ENCODE measurements at regions not wholly inside any gene's neighbourhood (a gene's known extent, or its start where the extent isn't known, plus 50 kb on each side); places are given as distances from the start of the nearest gene placed in this dataset.
"Not testable (repeated sequence)": the region's sequence is repeated elsewhere in the genome, so short reads cannot be mapped to it uniquely, and the experiment has no call there.

DNA sequence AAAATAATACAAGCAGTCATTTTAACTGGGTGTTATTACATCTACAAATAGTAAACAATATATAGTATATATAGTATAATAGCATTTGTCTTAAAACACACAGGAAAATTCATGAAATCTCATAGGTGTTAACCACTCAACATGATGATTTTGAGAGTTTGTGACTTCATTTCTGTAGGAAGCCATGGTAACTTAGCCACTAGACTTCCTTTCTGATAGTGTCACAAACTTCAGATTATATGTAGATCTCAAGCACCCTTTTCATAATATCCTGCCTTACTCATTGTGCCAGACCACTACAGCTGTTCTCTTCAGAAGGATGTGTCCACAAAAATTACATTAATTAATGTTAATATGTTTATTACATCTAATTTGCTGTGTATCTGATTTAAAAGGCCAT, 1250.6 kb downstream of the ADGRL3 start:
- no peak for DNase-seq (ENCODE audit: low spot score)

DNA sequence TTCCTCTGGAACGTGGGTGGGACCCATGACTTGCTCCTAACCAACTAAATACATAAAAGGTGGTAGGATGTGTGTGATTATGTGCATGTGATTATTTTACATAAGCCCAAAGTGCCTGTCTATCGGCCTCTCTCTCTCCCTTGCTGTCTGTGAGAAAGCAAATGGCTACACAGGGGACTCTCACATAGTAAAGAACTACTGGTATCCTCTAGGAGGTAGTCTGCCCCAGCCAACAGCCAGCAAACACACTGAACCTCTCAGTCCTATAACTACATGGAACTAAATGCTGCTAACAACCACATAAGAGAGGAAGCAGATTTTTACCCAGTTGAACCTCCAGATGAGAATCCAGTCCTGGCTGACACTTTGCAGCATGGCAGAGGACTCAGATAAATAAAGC, 1249.4 kb downstream of the ADGRL3 start:
- peak; percentile 3 for DNase-seq (ENCODE audit: low spot score)

DNA sequence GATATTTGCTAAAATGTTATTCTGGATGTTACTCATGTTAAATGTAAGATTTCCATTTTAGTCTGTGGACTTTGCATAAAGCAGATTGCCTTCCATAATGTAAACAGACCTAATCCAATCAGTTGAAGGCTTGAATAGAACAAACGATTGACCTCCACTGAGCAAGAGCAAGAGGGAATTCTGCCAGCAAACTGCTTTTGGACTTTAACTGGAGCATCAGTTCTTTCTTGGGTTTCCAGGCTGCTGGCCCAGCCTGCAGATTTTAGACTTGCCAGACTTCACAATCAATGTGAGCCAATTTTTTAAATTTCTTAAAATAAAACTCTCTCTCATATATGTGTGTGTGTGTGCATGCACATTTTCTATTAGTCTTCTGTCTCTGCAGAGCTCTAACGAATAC, 1248.8 kb downstream of the ADGRL3 start:
- no peak for DNase-seq (ENCODE audit: low spot score)

DNA sequence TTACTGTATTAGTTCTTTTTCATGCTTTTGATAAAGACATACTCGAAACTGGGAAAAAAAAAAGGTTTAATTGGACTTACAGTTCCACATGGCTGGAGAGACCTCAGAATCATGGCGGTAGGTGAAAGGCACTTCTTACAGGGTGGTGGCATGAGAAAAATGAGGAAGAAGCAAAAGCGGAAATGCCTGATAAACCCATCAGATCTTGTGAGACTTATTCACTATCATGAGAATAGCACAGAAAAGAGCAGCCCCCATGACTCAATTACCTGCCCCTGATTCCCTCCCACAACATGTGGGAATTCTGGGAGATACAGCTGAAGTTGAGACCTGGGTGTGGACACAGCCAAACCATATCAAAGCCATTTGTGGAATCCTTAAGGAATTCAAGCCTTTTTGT, 1238.9 kb downstream of the ADGRL3 start:
- DNase-seq (ENCODE audit: low spot score), result no peak

DNA sequence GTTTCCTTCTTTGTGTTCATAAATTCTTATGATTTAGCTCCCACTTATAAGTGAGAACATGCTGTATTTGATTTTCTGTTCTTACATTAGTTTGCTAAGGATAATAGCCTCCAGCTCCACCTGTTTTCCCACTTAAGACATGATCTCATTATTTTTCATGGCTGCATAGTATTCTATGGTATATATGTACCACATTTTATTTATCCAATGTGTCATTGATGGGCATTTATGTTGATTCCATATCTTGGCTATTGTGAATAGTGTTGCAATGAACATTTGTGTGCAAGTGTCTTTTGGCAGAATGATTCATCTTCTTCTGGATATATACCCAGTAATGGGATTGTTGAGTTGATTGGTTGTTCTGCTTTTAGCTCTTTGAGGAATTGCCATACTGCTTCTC, 1234.8 kb downstream of the ADGRL3 start:
- no peak for DNase-seq (ENCODE audit: low spot score)

DNA sequence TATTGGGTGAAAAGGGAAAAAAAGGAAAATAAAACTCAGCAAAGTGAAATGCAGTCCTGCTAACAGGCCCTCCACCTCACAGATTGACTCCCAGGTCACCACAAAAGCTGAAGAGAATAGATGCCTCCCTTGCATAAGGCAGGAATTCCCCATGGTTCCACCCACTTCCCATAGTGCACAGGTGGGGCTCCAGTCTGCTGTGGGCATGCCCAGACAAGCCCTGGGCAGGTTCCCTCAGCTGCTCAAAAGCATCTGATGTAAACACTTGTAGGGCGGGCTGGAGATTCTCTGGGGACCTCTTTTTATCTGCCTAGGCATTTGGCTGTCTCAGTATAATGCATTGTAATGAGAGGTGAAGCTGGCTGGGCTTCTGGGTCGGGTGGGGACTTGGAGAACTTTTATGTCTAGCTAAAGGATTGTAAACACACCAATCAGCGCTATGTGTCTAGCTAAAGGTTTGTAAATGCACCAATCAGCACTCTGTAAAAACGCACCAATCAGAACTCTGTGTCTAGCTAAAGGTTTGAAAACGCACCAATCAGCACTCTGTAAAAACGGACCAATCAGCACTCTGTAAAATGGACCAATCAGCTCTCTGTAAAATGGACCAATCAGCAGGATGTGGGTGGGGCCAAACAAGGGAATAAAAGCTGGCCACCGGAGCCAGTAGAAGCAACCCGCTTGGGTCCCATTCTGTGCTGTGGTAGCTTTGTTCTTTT, 1231.5 kb downstream of the ADGRL3 start:
- not testable (repeated sequence) for DNase-seq (ENCODE audit: low spot score)

DNA sequence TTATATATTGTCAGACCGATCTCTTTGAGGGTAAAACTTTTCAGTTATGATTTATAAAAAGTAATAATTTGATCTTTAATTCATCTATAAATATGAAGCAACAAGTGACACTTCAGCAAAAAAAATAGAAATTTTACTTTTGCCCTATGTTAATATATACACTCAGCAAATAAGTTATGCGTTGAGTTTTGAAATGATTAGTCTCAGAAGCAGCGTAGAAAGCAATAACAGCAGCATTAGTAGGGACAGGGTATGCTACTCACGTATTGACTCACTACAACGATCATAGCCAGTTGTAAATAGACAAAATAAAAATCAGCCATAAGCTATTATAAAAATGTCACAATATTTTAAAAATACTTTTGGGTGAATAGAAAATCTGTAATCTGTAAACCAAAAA, 1229.2 kb downstream of the ADGRL3 start:
- no peak for DNase-seq (ENCODE audit: low spot score)

DNA sequence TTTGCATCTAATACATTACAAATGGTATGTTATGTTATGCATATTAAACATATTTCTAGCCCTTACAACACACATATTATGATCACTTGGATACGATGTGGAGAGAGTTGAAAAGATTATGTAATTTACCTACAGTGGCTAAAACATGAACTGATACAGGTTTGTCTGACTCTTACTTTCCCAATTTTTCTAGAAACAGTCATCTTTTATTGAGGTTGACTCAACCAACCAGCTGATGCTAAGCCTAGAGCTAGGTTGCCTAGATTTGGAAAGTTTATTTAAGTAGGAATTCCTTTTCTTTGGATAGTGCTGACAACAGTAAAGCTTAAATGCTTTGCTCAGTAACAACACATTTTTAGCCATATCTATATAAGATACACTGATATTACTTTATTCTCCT, 1215.1 kb downstream of the ADGRL3 start:
- DNase-seq (ENCODE audit: low spot score), result no peak

DNA sequence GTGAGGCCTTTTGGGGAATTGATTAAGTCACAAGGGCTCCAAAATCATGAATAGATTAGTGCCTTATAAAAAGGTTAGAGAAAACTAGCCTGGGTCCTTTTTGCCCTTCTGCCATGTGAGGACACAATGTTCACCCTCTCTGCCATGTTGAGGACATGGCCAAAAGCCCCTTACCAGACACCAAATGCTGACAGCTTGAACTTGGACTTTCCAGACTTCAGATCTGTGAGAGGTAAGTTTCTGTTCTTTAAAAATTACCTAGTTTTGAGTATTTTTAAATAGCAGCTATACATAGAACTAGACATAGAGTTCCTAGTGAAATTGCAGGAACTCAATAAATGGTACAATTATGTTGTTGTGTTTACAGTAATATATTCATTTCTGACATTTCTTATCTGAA, 1214.4 kb downstream of the ADGRL3 start:
- no peak for DNase-seq (ENCODE audit: low spot score)

DNA sequence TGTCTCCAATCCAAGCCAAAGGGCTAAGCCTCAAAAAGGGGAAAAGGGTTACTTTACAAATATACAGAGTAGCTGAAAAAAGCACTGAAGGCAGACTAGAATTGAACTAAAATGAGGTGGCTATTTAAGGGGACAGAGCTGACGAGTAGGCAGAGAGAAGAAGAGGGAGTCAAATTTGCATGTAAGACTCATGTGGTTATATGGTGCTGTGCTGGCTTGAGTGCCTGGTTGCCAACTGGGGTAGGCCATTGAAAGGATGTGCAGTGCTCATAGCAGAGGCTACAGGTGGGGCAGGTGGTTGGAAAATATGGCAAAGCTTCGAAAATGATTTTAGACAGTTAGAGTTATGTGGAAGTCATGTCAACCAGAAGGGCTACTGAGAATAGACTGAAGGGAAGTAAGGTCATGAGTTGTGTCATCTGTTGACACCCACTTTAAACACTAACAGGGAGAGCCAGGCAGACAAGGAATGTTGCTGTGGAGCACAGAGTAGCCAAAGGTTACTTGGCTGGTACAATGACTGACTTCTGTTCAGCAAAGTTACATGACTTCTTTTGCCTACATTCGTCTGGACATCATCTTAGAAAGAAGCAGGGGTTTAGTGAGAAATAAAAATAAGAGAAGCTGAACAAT, 1210.4 kb downstream of the ADGRL3 start:
- DNase-seq (ENCODE audit: low spot score), result peak; percentile 23

DNA sequence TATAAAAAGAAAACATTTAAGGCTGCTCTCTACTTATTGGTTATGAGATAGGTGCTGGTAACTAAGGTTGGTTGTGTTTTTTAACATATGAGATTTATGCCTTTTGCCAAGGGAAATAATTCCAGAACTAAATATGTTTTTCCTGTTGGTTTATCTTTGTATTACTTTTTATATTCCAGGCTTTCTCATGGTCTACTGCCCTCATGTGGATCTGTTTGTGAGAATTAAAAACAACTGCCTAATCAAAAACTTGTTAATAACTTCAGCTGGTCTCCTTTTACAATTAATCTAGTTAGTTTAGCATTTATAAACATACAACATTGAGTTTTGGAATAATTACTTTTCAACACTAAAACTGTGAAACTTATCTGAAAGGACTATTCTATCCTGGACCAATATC, 1208.3 kb downstream of the ADGRL3 start:
- DNase-seq (ENCODE audit: low spot score), result peak; percentile 17

DNA sequence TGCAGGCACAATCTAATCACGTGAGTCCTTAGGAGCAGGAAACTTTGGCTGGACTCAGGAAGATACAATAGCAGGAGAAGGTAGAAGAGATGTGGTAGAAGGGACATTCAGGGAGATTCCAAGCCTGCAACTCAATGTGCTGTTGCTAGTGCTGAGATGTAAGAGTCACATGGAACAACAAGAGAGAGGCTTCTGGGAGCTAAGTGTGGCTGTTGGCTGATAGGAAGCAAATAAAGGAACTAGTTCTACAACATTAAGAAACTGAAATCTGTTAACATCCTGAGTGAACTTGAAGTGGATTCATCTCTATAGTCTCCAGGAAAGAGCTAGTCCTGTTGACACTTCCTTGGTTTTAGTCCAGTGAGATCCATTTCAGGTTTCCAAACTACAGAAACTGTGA, 1207.4 kb downstream of the ADGRL3 start:
- DNase-seq (ENCODE audit: low spot score), result peak; percentile 61

DNA sequence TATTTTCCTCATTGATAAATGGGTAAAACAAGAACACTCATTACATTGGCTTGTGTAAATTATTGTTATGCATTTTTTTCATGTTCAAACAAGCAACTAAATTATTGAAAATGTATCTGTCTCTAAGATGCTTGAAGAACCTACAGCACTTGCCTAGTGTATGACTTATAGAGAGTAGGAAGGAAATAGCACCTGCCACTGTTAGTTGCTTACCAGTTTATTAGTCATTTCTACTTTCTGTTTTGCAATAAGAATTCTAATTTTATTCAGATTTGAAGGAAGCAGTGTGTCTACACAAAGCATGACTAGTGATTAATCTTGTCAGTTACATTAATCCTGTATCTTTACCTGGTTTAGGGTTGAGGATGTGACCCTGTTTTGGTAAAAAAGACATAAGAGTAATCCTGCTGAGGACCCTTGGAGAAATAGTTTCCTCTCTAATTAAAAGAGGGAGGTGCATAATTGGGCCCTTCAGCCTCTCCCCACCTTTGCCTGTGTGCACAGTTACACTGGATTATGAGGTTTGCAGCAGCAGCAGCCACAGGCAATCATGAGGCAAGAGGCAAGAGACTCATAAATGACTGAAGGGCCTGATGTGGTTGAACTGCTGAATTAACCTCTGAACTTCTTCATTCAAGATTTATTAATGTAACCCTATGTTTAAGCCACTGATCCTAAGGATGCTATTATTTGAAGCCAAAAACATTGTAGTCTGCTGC, 1202.1 kb downstream of the ADGRL3 start:
- DNase-seq (ENCODE audit: low spot score), result no peak

DNA sequence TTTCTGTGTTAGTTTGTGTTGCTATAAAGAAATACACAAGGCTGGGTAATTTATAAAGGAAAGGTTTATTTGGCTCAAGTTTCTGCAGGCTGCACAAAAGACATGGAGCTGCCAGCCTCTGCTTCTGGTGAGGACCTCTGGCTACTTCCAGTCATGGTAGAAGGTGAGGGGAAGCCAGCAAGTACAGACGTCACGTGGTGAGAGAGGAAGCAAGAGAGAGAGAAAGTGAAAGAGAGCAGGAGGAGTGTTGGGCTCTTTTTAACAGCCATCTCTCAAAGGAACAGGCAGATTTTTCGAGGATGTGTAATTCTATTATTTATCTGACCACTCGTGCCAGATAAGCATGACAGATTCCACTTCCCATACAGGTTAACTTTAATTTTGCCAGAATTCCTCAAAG, 1199.1 kb downstream of the ADGRL3 start:
- peak; percentile 37 for DNase-seq (ENCODE audit: low spot score)

DNA sequence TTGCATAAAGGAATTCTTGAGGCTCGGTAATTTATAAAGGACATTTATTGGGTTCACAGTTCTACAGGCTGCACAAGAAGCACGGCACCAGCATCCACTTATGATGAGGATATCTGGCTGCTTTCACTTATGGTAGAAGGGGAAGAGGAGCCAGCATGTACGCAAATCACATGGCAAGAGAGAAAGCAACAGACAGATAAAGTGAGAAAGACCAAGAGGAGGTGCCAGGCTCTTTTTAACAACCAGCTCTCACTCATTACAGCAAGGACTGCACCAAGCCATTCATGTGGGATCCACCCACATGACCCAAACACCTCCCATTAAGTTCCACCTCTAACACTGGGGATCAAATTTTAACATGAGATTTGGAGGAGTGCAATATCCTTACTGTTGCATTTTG, 1198.2 kb downstream of the ADGRL3 start:
- no peak for DNase-seq (ENCODE audit: low spot score)

DNA sequence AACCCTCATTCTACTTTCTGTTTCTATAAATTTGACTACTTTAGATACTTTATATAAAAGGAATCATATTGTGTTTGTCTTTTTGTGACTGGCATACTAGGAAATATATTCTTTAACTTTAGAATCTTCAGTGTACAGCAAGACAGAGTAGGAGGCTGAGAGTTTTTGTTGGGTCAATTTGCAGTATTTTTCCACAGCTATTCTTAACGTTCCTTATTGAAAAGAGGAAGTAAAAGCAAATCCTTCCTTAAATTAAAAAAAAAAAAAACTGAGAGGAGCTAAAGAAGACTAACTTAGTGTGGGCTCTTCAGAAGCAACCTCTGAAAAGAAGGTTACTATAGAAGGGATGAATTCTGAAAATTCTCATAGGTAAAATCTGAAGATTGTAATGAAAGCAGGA, 1194.6 kb downstream of the ADGRL3 start:
- DNase-seq (ENCODE audit: low spot score), result peak; percentile 64

DNA sequence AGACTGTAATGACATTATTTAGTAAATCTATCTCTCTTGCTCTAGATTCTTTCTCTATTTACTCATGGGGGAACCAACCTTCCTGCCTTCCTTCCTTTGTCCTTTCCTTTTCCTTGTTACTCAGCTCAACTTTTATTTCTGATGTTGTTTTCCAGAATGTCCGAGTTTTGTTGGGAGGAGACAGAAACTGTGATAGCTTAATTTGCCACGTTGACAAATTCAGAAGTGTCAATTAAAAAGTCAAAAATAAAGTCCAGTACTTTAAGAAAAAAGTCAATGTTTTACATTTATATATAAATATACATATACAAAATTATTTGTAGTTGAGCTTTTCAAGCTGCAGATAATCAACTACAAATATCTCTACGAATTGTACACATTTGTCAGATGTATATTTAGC, 1187.7 kb downstream of the ADGRL3 start:
- no peak for DNase-seq (ENCODE audit: low spot score)

DNA sequence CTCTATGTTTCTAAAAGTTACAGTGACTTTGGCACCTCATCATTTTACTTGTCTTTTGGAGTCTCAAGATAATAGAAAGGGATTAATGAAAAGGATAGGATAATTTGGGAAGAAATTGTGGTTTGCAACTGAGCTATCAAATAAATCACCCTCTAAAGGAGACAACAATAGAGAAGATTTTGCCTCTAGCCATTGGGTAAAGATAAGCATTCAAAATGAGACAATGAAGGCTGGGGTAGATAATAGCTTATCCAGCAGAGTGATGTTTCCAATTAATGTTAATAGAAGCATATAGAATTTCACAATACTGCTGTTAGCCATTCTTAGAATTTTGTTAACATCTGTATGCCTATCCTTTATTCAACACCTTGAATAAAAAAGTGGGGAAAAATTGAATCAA, 1177.6 kb downstream of the ADGRL3 start:
- no peak for DNase-seq (ENCODE audit: low spot score)

DNA sequence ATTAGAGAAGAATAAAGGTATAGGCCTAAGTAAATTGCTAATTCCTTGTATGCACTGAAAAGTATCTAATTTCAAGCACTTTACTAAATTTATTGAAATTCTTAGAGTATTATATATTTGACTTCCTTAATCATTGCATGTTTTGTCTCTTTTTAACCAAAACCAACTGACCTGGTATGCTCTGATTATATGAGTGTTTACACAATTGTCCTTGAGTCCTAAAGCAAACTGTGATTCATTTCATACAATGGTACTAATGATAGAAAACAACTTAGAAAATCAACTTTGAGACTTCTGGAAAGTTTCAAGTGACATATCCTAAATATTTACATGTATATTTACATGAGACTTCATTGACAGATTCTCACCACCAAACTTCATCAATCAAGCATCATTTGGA, 1177.1 kb downstream of the ADGRL3 start:
- no peak for DNase-seq (ENCODE audit: low spot score)

DNA sequence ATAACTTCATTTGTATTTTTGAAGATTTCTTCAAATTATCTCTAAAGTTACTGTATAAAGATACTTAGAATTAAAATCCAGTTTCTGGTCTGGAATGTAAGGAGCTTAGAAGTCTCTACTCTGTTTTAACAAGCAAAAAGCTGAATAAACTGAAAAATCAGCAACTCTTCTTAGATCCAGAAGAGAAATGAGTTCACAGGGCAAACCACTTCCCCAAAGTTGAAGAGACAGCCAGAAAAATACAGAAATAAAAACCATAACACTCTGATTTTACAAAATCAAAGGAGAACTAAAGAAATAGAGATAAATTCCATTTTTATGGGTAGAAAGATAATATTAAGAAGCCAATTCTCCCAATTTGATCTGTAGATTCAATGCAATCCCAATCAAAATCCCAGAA, 1166.8 kb downstream of the ADGRL3 start:
- peak; percentile 53 for DNase-seq (ENCODE audit: low spot score)

DNA sequence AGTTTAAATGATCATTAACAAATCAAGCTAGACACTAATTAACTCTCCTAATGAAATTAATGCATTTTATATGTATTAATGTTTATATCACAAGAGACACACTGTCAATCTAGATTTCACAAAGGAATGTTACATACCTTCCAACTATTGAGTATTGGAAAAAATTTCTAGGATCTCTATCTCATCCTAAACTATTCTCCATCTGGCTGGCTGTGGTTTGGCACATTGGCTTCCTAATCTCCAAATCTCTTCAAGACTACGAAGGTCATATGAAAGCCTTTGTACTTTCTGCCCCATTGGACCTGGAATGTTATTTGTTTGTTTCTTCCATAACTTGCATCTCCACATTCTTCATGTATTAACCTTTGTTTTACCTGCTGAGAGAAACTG, 1160.0 kb downstream of the ADGRL3 start:
- no peak for DNase-seq (ENCODE audit: low spot score)

DNA sequence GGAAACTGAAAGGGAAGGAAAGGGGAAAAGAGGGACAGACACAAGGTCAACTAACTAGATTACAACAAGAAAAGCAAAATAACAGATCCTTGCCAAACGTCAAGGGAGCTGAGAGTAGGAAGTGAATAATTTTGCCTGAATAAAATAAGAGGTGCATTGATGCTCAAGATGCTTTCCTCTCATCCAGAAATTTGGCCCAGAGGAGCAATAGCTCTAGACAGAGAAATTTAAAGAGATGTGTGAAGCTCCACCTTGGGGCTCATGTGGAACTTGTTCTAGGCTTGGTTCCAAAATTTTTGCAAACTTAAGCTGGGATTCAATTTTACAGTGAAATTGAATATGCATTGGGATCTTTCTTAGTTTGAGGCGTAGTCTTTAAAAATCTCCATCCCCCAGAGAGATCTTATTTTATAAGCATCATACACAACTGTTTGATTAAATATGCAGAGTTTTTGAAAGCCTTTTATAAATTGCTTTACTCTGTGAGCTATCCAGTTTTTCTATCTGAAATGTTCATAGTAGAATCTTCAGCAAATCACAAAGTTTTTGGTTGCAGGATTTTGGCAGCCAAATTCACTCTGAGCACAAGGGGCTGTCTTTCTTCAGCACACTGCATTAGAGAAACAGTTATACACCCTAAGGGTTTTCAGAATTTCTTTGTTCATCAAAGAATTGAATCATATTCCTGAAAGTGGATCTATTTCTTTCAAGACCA, 1159.5 kb downstream of the ADGRL3 start:
- DNase-seq (ENCODE audit: low spot score), result no peak

DNA sequence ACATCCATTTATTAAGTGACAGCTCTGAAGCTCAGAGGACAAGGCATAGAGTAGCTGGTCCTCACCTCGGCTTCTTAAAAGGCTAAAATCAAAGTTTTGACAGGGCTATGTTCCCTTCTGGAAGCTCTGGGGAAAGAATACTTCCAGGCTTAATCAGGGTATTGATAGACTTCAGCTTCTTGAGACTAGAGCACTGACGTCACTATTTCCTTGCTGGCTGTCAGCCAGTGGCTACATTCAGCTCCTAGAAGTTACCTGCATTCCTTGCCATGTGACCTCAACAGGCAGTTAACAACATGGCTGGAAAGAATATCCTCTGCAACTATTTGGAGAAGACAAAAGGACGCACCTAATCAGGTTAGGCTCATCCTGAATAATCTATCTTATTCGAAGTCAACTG, 1144.8 kb downstream of the ADGRL3 start:
- no peak for DNase-seq (ENCODE audit: low spot score)

Data from pons (tissue), 1 donor.